HEK293 (cell line): ENCODE measurements at regions not wholly inside any gene's neighbourhood (a gene's known extent, or its start where the extent isn't known, plus 50 kb on each side); places are given as distances from the start of the nearest gene placed in this dataset.

ENCODE experiments used
- ZBTB17 ChIP-seq: fragments of 450-650 bp; formaldehyde crosslinking; IDR thresholded peaks from 2 replicates; pipeline ENCODE4 v1.5.1; 2016; ENCODE audit warnings: missing biosample characterization, missing genetic modification characterization
- ZNF114 ChIP-seq: fragments of 450-650 bp; formaldehyde crosslinking; IDR thresholded peaks from 2 replicates; pipeline ENCODE4 v1.5.0; 2017; ENCODE audit warnings: missing biosample characterization, missing genetic modification characterization
- ZNF558 ChIP-seq: fragments of 450-650 bp; formaldehyde crosslinking; IDR thresholded peaks from 2 replicates; pipeline ENCODE4 v1.5.1; 2016; ENCODE audit warnings: missing biosample characterization, missing genetic modification characterization
- TF ChIP-seq, protein P1 (sequence below): fragments of 450-650 bp; formaldehyde crosslinking; IDR thresholded peaks from 2 replicates; pipeline ENCODE4 v1.5.1; 2016; ENCODE audit warnings: missing biosample characterization, missing genetic modification characterization
- TF ChIP-seq, protein P2 (sequence below): fragments of 450-650 bp; formaldehyde crosslinking; IDR thresholded peaks from 2 replicates; pipeline ENCODE4 v1.5.1; 2016; ENCODE audit warnings: missing biosample characterization, missing genetic modification characterization

DNA sequence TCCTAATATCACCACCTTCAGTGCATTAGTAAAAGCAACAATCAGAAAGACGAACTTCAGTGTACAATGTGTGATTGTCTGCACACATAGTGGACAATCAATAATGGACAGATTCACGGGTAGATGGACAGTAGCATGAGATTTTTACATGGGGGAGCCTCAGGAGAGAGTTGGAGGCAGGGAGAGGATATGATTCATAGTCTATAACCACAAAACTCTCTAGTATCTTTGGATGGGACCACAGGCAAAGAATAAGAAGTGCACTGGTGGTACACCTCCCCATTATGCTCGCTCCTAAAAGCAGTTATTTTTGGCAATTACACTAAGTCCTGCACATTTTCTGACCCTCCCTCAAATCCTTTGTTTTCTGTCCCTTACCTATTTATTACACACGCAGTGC lies 624.4 kb upstream of the ACTRT1 start:
- TF ChIP-seq ZNF558 (tag by site-specific recombination) (no peak), ZBTB17 (tag by site-specific recombination) (no peak), ZNF114 (no peak)
- TF ChIP-seq, protein P1, sequence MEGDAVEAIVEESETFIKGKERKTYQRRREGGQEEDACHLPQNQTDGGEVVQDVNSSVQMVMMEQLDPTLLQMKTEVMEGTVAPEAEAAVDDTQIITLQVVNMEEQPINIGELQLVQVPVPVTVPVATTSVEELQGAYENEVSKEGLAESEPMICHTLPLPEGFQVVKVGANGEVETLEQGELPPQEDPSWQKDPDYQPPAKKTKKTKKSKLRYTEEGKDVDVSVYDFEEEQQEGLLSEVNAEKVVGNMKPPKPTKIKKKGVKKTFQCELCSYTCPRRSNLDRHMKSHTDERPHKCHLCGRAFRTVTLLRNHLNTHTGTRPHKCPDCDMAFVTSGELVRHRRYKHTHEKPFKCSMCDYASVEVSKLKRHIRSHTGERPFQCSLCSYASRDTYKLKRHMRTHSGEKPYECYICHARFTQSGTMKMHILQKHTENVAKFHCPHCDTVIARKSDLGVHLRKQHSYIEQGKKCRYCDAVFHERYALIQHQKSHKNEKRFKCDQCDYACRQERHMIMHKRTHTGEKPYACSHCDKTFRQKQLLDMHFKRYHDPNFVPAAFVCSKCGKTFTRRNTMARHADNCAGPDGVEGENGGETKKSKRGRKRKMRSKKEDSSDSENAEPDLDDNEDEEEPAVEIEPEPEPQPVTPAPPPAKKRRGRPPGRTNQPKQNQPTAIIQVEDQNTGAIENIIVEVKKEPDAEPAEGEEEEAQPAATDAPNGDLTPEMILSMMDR = no peak
- TF ChIP-seq, protein P2, sequence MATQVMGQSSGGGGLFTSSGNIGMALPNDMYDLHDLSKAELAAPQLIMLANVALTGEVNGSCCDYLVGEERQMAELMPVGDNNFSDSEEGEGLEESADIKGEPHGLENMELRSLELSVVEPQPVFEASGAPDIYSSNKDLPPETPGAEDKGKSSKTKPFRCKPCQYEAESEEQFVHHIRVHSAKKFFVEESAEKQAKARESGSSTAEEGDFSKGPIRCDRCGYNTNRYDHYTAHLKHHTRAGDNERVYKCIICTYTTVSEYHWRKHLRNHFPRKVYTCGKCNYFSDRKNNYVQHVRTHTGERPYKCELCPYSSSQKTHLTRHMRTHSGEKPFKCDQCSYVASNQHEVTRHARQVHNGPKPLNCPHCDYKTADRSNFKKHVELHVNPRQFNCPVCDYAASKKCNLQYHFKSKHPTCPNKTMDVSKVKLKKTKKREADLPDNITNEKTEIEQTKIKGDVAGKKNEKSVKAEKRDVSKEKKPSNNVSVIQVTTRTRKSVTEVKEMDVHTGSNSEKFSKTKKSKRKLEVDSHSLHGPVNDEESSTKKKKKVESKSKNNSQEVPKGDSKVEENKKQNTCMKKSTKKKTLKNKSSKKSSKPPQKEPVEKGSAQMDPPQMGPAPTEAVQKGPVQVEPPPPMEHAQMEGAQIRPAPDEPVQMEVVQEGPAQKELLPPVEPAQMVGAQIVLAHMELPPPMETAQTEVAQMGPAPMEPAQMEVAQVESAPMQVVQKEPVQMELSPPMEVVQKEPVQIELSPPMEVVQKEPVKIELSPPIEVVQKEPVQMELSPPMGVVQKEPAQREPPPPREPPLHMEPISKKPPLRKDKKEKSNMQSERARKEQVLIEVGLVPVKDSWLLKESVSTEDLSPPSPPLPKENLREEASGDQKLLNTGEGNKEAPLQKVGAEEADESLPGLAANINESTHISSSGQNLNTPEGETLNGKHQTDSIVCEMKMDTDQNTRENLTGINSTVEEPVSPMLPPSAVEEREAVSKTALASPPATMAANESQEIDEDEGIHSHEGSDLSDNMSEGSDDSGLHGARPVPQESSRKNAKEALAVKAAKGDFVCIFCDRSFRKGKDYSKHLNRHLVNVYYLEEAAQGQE (tag by site-specific recombination) = no peak
